WTC11 (cell line): ENCODE measurements at regions not wholly inside any gene's neighbourhood (a gene's known extent, or its start where the extent isn't known, plus 50 kb on each side); places are given as distances from the start of the nearest gene placed in this dataset.

Experiments
- ATAC-seq: fragments of 200-7000 bp; cut with Tn5 transposase; 2 replicates; pipeline ENCODE4 v1.10.0; 2021; ENCODE audit warnings: mild to moderate bottlenecking, moderate library complexity
- CTCF ChIA-PET: fragments of 300-600 bp; sonication (Branson Sonifier 250); formaldehyde crosslinking; loops from one replicate; lab custom pipeline; 2021; ENCODE audit warnings: antibody characterized with exemption; lab: Charles Lee
- POLR2A ChIA-PET: fragments of 350-600 bp; sonication (Branson Sonifier 250); formaldehyde crosslinking; loops from one replicate; lab custom pipeline; 2021; ENCODE audit warnings: antibody characterized with exemption; lab: Charles Lee
- DNase-seq: peaks from one replicate; pipeline ENCODE4 v3.0.0; 2021; ENCODE audit warnings: low spot score
- H3K27ac Mint-ChIP-seq: 2 replicates; pipeline ENCODE4 v1.8.0; 2021; ENCODE audit warnings: mixed read lengths
- H3K27me3 Mint-ChIP-seq: 2 replicates; pipeline ENCODE4 v1.8.0; 2021; ENCODE audit warnings: low read depth, mild to moderate bottlenecking, moderate library complexity, mixed read lengths
- H3K36me3 Mint-ChIP-seq: 2 replicates; pipeline ENCODE4 v1.8.0; 2021; ENCODE audit warnings: mixed read lengths
- H3K4me1 Mint-ChIP-seq: 2 replicates; pipeline ENCODE4 v1.8.0; 2022; ENCODE audit warnings: mixed read lengths
- H3K4me3 Mint-ChIP-seq: 2 replicates; pipeline ENCODE4 v1.8.0; 2021; ENCODE audit warnings: mild to moderate bottlenecking, moderate library complexity, mixed read lengths
- H3K9me3 Mint-ChIP-seq: 2 replicates; pipeline ENCODE4 v1.8.0; 2021; ENCODE audit warnings: mixed read lengths
- ARID4B ChIP-seq: sonication (generic); formaldehyde crosslinking; IDR thresholded peaks from 2 replicates; pipeline ENCODE4 v1.8.0; 2023; ENCODE audit warnings: missing genetic modification reagents, mild to moderate bottlenecking, borderline replicate concordance
- ATF6 ChIP-seq: sonication (generic); formaldehyde crosslinking; IDR thresholded peaks from 2 replicates; pipeline ENCODE4 v1.8.1; 2023; ENCODE audit warnings: mild to moderate bottlenecking, missing genetic modification reagents
- E2F4 ChIP-seq: sonication (generic); formaldehyde crosslinking; IDR thresholded peaks from 2 replicates; pipeline ENCODE4 v1.8.1; 2022; ENCODE audit warnings: low read depth, mild to moderate bottlenecking, moderate library complexity, missing genetic modification reagents, borderline replicate concordance
- E2F5 ChIP-seq: sonication (generic); formaldehyde crosslinking; IDR thresholded peaks from 2 replicates; pipeline ENCODE4 v1.8.1; 2022; ENCODE audit warnings: mild to moderate bottlenecking, moderate library complexity, missing genetic modification reagents
- ELF4 ChIP-seq: sonication (generic); formaldehyde crosslinking; IDR thresholded peaks from 2 replicates; pipeline ENCODE4 v1.8.1; 2022; ENCODE audit warnings: low read depth, mild to moderate bottlenecking, moderate library complexity, missing genetic modification reagents
- MAX ChIP-seq: sonication (generic); formaldehyde crosslinking; IDR thresholded peaks from 2 replicates; pipeline ENCODE4 v1.8.0; 2022; ENCODE audit warnings: mild to moderate bottlenecking, missing genetic modification reagents
- NR2C2 ChIP-seq: sonication (generic); formaldehyde crosslinking; IDR thresholded peaks from 2 replicates; pipeline ENCODE4 v1.8.0; 2022; ENCODE audit warnings: mild to moderate bottlenecking, missing genetic modification reagents
- PREB ChIP-seq: sonication (generic); formaldehyde crosslinking; IDR thresholded peaks from 2 replicates; pipeline ENCODE4 v1.8.1; 2022; ENCODE audit warnings: mild to moderate bottlenecking, missing genetic modification reagents, moderate library complexity, borderline replicate concordance
- SP1 ChIP-seq: sonication (generic); formaldehyde crosslinking; conservative IDR thresholded peaks from 2 replicates; pipeline ENCODE4 v1.8.1; 2022; ENCODE audit warnings: missing genetic modification reagents
- STAT6 ChIP-seq: sonication (generic); formaldehyde crosslinking; conservative IDR thresholded peaks from 2 replicates; pipeline ENCODE4 v1.8.1; 2023; ENCODE audit warnings: mild to moderate bottlenecking, low read depth, missing genetic modification reagents, moderate library complexity
- ZNF416 ChIP-seq: fragments of 250-450 bp; sonication (Bioruptor Pico); IDR thresholded peaks from 2 replicates; pipeline ENCODE4 v1.9.0; 2021; ENCODE audit warnings: mild to moderate bottlenecking, inconsistent platforms
- ZNF423 ChIP-seq: fragments of 250-450 bp; sonication (Bioruptor Pico); IDR thresholded peaks from 2 replicates; pipeline ENCODE4 v2.1.2; 2022; ENCODE audit warnings: mild to moderate bottlenecking, moderate library complexity
- ZNF512 ChIP-seq: sonication (generic); formaldehyde crosslinking; IDR thresholded peaks from 2 replicates; pipeline ENCODE4 v1.8.1; 2022; ENCODE audit warnings: missing genetic modification reagents, borderline replicate concordance
- ZNF671 ChIP-seq: fragments of 250-450 bp; sonication (Bioruptor Pico); IDR thresholded peaks from 2 replicates; pipeline ENCODE4 v1.8.0; 2021; ENCODE audit warnings: mild to moderate bottlenecking
- ZSCAN18 ChIP-seq: fragments of 250-450 bp; sonication (Bioruptor Pico); IDR thresholded peaks from 2 replicates; pipeline ENCODE4 v2.1.2; 2022; ENCODE audit warnings: mild to moderate bottlenecking, moderate library complexity

- POLR2A ChIA-PET = no interaction called here
- DNase-seq (no peak), ATAC-seq (no peak)
- Mint-ChIP-seq H3K27ac (no peak overlapping the region), H3K36me3 (no peaks in the 10 kb centered on the region), H3K4me3 (no peak overlapping the region), H3K9me3 (peaks cover 5% of the 10 kb centered on the region; the same call in 1 of the 2 replicates), H3K27me3 (no peaks in the 10 kb centered on the region), H3K4me1 (peaks cover 2% of the 10 kb centered on the region; the same call in 1 of the 2 replicates)
- CTCF ChIA-PET = no interaction called here
- TF ChIP-seq E2F5 (CRISPR knock-in tag) = no peak
- no peak for TF ChIP-seq ATF6 (CRISPR knock-in tag)
- TF ChIP-seq SP1 (CRISPR knock-in tag) = no peak
- TF ChIP-seq ZNF416 (CRISPR knock-in tag) = no peak
- no peak for TF ChIP-seq E2F4 (CRISPR knock-in tag)
- no peak for TF ChIP-seq ZNF423 (CRISPR knock-in tag)
Observed at GRCh38 chr18:73261923-73262322, 394.1 kb upstream of the NETO1 start.

- no peaks in the 10 kb centered on the region for H3K36me3 Mint-ChIP-seq
- POLR2A ChIA-PET = no interaction called here
- H3K4me1 Mint-ChIP-seq = peaks cover 2% of the 10 kb centered on the region; the same call in 1 of the 2 replicates
- H3K27me3 Mint-ChIP-seq = no peaks in the 10 kb centered on the region
- peaks cover 5% of the 10 kb centered on the region; the same call in 1 of the 2 replicates for H3K9me3 Mint-ChIP-seq
- ATAC-seq (no peak), DNase-seq (no peak)
- CTCF ChIA-PET = no interaction called here
- no peak overlapping the region for H3K27ac Mint-ChIP-seq
- no peak overlapping the region for H3K4me3 Mint-ChIP-seq
- TF ChIP-seq NR2C2 (CRISPR knock-in tag) = no peak
- TF ChIP-seq ZNF671 (CRISPR knock-in tag) = no peak
- TF ChIP-seq STAT6 (CRISPR knock-in tag) = no peak
- TF ChIP-seq ATF6 (CRISPR knock-in tag) = no peak
- TF ChIP-seq ZNF512 (CRISPR knock-in tag) = no peak
- no peak for TF ChIP-seq PREB (CRISPR knock-in tag)
- TF ChIP-seq ELF4 = no peak
- TF ChIP-seq ZSCAN18 (CRISPR knock-in tag) = no peak
- TF ChIP-seq MAX (CRISPR knock-in tag) = no peak
- no peak for TF ChIP-seq ARID4B (CRISPR knock-in tag)
Observed at GRCh38 chr18:73261243-73261642, 393.5 kb upstream of the NETO1 start.
